Sigmoid colon (tissue), 6 donors: ENCODE measurements at regions not wholly inside any gene's neighbourhood (a gene's known extent, or its start where the extent isn't known, plus 50 kb on each side); places are given as distances from the start of the nearest gene placed in this dataset.

Experiments used
- DNase-seq: peaks from one replicate; pipeline ENCODE4 v3.0.0-alpha.2; 2019
- H3K27ac ChIP-seq, 4 donors: fragments of 200-600 bp; sonication (generic); one replicate each; pipeline ENCODE4 v1.5.1; 2016 to 2019; ENCODE audit warnings: mild to moderate bottlenecking in 1 of 4
- H3K27me3 ChIP-seq, 3 donors: fragments of 200-600 bp; sonication (generic); one replicate each; pipeline ENCODE4 v1.5.1; 2019; ENCODE audit warnings: mild to moderate bottlenecking in 1 of 3
- H3K36me3 ChIP-seq, 4 donors: fragments of 200-600 bp; sonication (generic); one replicate each; pipeline ENCODE4 v1.5.1; 2016 to 2019
- H3K4me1 ChIP-seq, 4 donors: fragments of 200-600 bp; sonication (generic); one replicate each; pipeline ENCODE4 v1.5.1; 2017 to 2019
- H3K4me3 ChIP-seq, 4 donors: fragments of 200-600 bp; sonication (generic); one replicate each; pipeline ENCODE4 v1.5.1; 2017 to 2019; ENCODE audit warnings: mild to moderate bottlenecking in 2 of 4, moderate library complexity in 1 of 4
- H3K9me3 ChIP-seq, 4 donors: fragments of 200-600 bp in 3 of 4; sonication (generic) in 3 of 4; one replicate each; pipeline versions ENCODE4 v1.5.1 to v1.6.1; 2013 to 2019
- EP300 ChIP-seq, 4 donors: sonication (generic); formaldehyde crosslinking; IDR thresholded peaks; one replicate each; pipeline ENCODE4 v1.6.1; 2017; ENCODE audit warnings: antibody characterized with exemption in 4 of 4
- POLR2A ChIP-seq, 2 donors: fragments of 450-650 bp; IDR thresholded peaks; one replicate each; pipeline ENCODE4 v1.6.1; 2016; ENCODE audit warnings: antibody characterized with exemption in 2 of 2, mild to moderate bottlenecking in 2 of 2, moderate library complexity in 2 of 2
- POLR2AphosphoS5 ChIP-seq, 4 donors: sonication (generic); formaldehyde crosslinking; IDR thresholded peaks; one replicate each; pipeline ENCODE4 v1.6.1; 2017; ENCODE audit warnings: antibody characterized with exemption in 4 of 4
- WGBS, 2 donors: extraction: QIAGEN DNeasy Blood & Tissue Kit; methylation state at CpG; one replicate each; pipeline ENCODE4 v1.1.7; 2013; 5-methylcytosine and 5-hydroxymethylcytosine counted together
- intact Hi-C: fragments of 100-400 bp; cut with DNase I; formaldehyde crosslinking; loops from one replicate; pipeline ENCODE4 v1.15.1; 2023
- TF ChIP-seq, protein P1 (sequence below), 4 experiments: fragments of 450-650 bp in 3 of 4; fragments of 200-600 bp in 1 of 4; IDR thresholded peaks; one replicate each; pipeline ENCODE4 v1.5.1; 2016 to 2019; ENCODE audit warnings: antibody characterized with exemption in 4 of 4, mild to moderate bottlenecking in 3 of 4, moderate library complexity in 2 of 4
- donor health status: healthy with polysubstance abuse.
- donor health status: healthy.

DNA sequence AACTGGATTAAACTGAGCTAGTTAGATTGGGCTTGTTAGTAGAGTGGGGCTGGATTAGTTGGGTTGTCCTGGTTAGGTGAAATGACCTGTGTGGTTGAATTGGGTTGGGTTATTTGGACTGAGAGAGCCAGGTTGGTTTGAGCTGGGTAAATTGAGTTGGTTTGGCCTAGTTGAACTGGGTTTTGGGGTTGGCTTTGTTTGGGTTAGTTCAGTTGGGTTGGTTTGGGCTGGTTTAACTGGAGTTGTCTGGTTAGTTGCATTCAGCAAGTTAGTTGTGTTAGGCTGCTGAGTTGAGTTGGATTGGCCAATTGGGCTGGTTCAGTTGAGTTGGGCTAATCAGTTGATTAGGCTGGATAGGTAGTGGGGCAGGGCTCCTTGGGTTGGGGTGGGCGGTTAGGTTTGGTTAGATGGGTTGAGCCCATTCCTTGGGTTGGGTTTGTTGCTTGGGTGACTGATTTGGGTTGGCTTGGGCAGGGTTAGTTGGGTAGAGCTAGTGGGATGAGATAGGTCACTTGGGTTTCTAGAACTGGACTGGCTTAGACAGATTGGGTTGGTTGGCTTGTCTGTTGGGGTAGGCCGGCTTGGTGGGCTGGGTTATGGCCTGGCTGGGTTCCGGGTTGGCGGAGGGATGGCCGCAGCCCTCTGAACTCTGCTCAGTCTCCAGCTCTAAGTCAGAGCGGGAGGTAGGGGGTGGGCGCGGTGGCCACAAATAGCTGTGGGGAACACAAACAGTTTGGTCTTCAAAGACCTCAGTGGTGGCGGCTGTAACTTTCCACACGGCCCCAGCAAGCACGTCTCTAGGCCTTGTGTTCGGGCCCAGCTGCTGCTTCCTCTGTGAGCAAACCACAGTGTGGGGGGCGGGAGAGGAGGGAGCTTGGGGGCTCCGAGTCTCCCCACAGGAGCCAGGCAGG, 67.2 kb upstream of the RUNX3 start:
- intact Hi-C loops = no loop called here
- Histone ChIP-seq H3K27me3 (no peaks in the 10 kb centered on the region), H3K36me3 (no peaks in the 10 kb centered on the region), H3K4me3 (no peak overlapping the region), H3K9me3 (peaks cover 0 to 2% (median 0%) of the 10 kb centered on the region in 4 donors), H3K27ac (no peak overlapping the region), H3K4me1 (no peaks in the 10 kb centered on the region)
- WGBS, 2 donors = 54 to 86% methylated on average over 14 of the region's 14 CpGs
- DNase-seq = no peak
- TF ChIP-seq, protein P1, sequence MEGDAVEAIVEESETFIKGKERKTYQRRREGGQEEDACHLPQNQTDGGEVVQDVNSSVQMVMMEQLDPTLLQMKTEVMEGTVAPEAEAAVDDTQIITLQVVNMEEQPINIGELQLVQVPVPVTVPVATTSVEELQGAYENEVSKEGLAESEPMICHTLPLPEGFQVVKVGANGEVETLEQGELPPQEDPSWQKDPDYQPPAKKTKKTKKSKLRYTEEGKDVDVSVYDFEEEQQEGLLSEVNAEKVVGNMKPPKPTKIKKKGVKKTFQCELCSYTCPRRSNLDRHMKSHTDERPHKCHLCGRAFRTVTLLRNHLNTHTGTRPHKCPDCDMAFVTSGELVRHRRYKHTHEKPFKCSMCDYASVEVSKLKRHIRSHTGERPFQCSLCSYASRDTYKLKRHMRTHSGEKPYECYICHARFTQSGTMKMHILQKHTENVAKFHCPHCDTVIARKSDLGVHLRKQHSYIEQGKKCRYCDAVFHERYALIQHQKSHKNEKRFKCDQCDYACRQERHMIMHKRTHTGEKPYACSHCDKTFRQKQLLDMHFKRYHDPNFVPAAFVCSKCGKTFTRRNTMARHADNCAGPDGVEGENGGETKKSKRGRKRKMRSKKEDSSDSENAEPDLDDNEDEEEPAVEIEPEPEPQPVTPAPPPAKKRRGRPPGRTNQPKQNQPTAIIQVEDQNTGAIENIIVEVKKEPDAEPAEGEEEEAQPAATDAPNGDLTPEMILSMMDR (IDR thresholded peaks at IDR 0.05) = no peak
- TF ChIP-seq POLR2A (IDR thresholded peaks at IDR 0.05) (no peak), EP300 (IDR thresholded peaks at IDR 0.05) (no peak), POLR2AphosphoS5 (IDR thresholded peaks at IDR 0.05) (no peak)

DNA sequence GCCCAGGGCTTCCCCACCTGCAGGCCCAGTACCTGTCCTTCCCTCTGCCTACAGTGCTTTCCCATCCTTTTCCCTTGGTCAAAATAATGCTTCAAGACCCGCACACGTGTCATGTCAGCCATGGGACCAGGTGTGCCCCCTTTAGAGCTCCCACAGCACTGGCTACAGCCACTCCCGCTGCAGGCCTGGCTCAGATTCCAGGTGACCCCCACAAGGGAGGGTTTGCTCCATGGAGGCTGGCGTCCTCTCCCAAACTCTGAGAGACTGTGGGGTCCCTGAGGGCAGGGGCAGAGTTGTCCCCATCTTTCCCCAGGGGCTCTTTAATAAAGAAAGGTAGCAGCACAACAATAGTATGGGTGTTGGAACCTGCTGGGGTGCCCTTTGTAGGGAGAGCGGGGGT, 66.4 kb upstream of the RUNX3 start:
- Histone ChIP-seq H3K4me3 (no peak overlapping the region), H3K9me3 (peaks cover 0 to 3% (median 0%) of the 10 kb centered on the region in 4 donors), H3K27ac (no peak overlapping the region), H3K4me1 (no peaks in the 10 kb centered on the region), H3K27me3 (no peaks in the 10 kb centered on the region), H3K36me3 (no peaks in the 10 kb centered on the region)
- 74 to 77% methylated on average over 5 of the region's 5 CpGs for WGBS, 2 donors
- intact Hi-C loops = no loop called here
- DNase-seq = no peak
- no peak for TF ChIP-seq POLR2AphosphoS5 (IDR thresholded peaks at IDR 0.05)
- TF ChIP-seq, protein P1 (IDR thresholded peaks at IDR 0.05) = no peak
- TF ChIP-seq EP300 (IDR thresholded peaks at IDR 0.05) = no peak
- no peak for TF ChIP-seq POLR2A (IDR thresholded peaks at IDR 0.05)

DNA sequence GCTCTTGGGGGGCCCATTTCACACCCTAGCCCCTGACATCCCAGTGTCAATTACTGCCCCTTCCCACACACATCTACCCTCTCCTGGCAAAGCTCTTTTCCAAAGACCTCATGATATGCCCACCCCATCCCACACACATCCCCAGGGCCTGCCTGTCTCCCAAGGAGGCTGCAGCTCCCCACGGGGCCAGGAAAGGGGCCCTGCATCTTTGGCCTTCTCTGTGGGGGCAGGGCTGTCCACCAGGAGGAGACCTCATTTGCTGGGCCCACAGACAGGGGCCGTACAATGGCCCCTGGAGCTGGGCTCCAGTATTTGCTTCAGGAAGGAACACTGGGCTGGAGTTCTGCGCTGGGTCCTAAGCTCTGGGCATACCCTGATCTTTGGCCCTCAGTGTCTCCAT, 65.6 kb upstream of the RUNX3 start:
- Histone ChIP-seq H3K27ac (no peak overlapping the region), H3K36me3 (no peaks in the 10 kb centered on the region), H3K4me1 (no peaks in the 10 kb centered on the region), H3K9me3 (peaks cover 0 to 3% (median 0%) of the 10 kb centered on the region in 4 donors), H3K4me3 (no peak overlapping the region), H3K27me3 (peaks cover 0 to 3% (median 0%) of the 10 kb centered on the region in 3 donors)
- WGBS, 2 donors = 75 to 76% methylated on average over 3 of the region's 3 CpGs
- intact Hi-C loops = no loop called here
- TF ChIP-seq, protein P1 (IDR thresholded peaks at IDR 0.05) = no peak
- no peak for TF ChIP-seq POLR2A (IDR thresholded peaks at IDR 0.05)
- TF ChIP-seq EP300 (IDR thresholded peaks at IDR 0.05) = no peak
- TF ChIP-seq POLR2AphosphoS5 (IDR thresholded peaks at IDR 0.05) = no peak
- no peak for DNase-seq

DNA sequence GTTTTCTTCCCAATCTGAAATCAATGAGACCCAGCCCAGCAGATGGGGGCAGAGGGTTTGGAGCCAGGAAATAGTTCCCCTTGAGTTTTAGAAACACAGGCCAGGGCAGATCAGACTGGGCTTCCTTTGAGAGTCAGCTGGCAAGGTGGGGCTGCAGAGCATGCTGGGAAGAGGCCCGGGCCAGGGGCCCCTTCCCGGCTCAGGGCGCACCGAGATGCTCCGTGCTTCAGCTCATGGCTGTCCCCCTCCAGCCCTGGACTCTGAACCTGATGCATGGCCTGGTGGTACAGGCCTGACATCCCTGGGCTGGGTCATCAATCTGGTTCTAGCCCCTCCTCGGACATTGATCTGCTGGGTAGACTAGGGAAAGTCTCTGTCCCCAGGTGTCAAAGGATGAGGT, 65.1 kb upstream of the RUNX3 start:
- Histone ChIP-seq H3K4me3 (no peak overlapping the region), H3K27ac (no peak overlapping the region), H3K4me1 (no peaks in the 10 kb centered on the region), H3K9me3 (peaks cover 0 to 3% (median 0%) of the 10 kb centered on the region in 4 donors), H3K36me3 (no peaks in the 10 kb centered on the region), H3K27me3 (peaks cover 0 to 3% (median 0%) of the 10 kb centered on the region in 3 donors)
- no peak for DNase-seq
- 83 to 89% methylated on average over 6 of the region's 6 CpGs for WGBS, 2 donors
- TF ChIP-seq EP300 (IDR thresholded peaks at IDR 0.05) (no peak), POLR2A (IDR thresholded peaks at IDR 0.05) (no peak), POLR2AphosphoS5 (IDR thresholded peaks at IDR 0.05) (no peak)
- TF ChIP-seq, protein P1 (IDR thresholded peaks at IDR 0.05) = no peak
- intact Hi-C loops = no loop called here
